ENCODE measurements at regions not wholly inside any gene's neighbourhood (a gene's known extent, or its start where the extent isn't known, plus 50 kb on each side); places are given as distances from the start of the nearest gene placed in this dataset.

DNA sequence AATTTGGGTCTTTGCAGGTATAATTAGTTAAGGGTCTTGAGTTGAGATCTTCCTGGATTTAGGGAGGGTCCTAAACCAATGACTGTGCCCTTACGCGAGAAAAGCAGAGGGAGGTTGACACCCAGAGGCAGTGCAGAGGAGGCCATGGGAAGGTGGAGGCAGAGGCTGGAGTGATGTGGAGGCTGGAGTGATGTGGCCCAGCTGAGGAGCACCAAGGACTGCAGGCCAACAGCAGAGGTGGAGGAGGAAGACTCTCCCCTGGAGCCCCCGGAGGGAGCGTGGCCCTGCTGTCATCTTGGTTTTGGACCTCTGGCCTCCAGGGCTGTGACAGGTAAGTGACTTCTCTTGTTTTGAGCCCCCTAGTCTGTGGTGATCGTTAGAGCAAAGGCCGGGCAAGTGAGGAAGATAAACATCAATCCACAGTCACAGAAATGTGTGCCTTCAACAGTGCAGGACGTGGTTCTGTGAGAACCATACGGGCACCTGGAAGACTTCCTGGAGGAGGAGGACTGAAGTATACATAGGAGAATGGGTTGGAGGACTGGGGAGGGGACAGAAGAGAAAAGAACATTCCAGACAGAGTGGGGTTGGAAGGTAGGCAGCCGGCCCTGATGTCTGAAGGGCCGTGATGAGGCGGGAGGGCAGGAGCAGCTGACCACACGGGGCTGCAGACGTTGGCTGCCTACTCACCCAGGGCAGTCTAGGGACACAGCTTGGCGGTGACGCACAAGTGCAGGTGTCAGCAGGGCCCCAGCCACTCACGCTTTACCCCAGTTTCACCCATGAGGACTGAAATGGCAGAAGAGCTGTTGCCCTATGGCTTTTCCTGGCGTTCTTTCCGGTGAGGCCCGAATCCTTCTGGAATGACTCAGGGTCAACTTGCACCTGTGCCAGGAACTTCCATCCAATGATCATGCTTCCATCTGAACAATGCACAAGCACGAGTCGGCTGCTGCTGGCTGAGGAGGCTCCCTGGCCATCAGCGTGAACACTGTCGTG lies 270.2 kb downstream of the CTTN start:
- Mint-ChIP-seq H3K9me3 (no peaks in the 10 kb centered on the region), H3K4me3 (no peak overlapping the region), H3K4me1 (no peaks in the 10 kb centered on the region), H3K27me3 (ENCODE audit: low read depth) (peaks cover 59% of the 10 kb centered on the region), H3K36me3 (ENCODE audit: low read depth) (peaks cover 10% of the 10 kb centered on the region), H3K27ac (no peak overlapping the region)
- TF ChIP-seq CTCF (IDR thresholded peaks at IDR 0.05; ENCODE audit: unreplicated experiment in 3 of 3), result no peak

- Mint-ChIP-seq H3K4me1 (no peaks in the 10 kb centered on the region), H3K27me3 (ENCODE audit: low read depth) (peaks cover 59% of the 10 kb centered on the region), H3K27ac (no peak overlapping the region), H3K36me3 (ENCODE audit: low read depth) (peaks cover 10% of the 10 kb centered on the region), H3K9me3 (no peaks in the 10 kb centered on the region), H3K4me3 (no peak overlapping the region)
- TF ChIP-seq CTCF (IDR thresholded peaks at IDR 0.05; ENCODE audit: unreplicated experiment in 3 of 3), result no peak
Measured at GRCh38 chr11:70669281-70669680, 271.0 kb downstream of the CTTN start.

GRCh38 chr11:70669871-70670675 lies 271.7 kb downstream of the CTTN start:
- no peak for TF ChIP-seq CTCF (IDR thresholded peaks at IDR 0.05; ENCODE audit: unreplicated experiment in 3 of 3)
- Mint-ChIP-seq H3K9me3 (no peaks in the 10 kb centered on the region), H3K36me3 (ENCODE audit: low read depth) (peaks cover 10% of the 10 kb centered on the region), H3K27ac (no peak overlapping the region), H3K4me1 (no peaks in the 10 kb centered on the region), H3K27me3 (ENCODE audit: low read depth) (peaks cover 52% of the 10 kb centered on the region), H3K4me3 (no peak overlapping the region)

- Mint-ChIP-seq H3K4me3 (no peak overlapping the region), H3K4me1 (no peaks in the 10 kb centered on the region), H3K9me3 (no peaks in the 10 kb centered on the region), H3K27ac (no peak overlapping the region), H3K27me3 (ENCODE audit: low read depth) (peaks cover 46% of the 10 kb centered on the region), H3K36me3 (ENCODE audit: low read depth) (peaks cover 10% of the 10 kb centered on the region)
- no peak for TF ChIP-seq CTCF (IDR thresholded peaks at IDR 0.05; ENCODE audit: unreplicated experiment in 3 of 3)
Measured at GRCh38 chr11:70670676-70671034, 272.3 kb downstream of the CTTN start.

DNA sequence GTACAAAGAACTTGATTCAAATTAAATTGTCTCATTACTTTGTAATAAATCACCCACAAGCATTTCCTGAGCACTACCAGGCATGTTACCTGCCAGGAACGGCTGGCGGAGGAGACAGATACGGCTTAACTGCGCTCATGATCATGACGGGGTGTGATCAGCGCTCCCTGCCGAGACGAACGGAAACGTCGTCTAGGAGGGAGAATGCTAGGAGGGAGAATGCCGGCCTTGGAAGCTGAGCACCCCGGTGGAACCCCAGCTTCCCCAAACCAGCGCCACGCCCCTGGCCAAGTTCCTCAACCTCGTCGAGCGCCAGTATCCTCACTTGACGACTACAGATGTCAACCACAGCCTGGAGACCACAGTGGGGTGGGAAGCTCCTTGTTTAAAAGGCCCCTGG lies 272.8 kb downstream of the CTTN start:
- Mint-ChIP-seq H3K9me3 (no peaks in the 10 kb centered on the region), H3K27ac (no peak overlapping the region), H3K4me3 (no peak overlapping the region), H3K27me3 (ENCODE audit: low read depth) (peaks cover 46% of the 10 kb centered on the region), H3K4me1 (no peaks in the 10 kb centered on the region), H3K36me3 (ENCODE audit: low read depth) (peaks cover 10% of the 10 kb centered on the region)
- TF ChIP-seq CTCF (IDR thresholded peaks at IDR 0.05; ENCODE audit: unreplicated experiment in 3 of 3), result no peak

All from nephron (organoid).